CD4-positive, alpha-beta memory T cell (primary cell): ENCODE measurements at regions not wholly inside any gene's neighbourhood (a gene's known extent, or its start where the extent isn't known, plus 50 kb on each side); places are given as distances from the start of the nearest gene placed in this dataset.
"Not testable (repeated sequence)": the region's sequence is repeated elsewhere in the genome, so short reads cannot be mapped to it uniquely, and the experiment has no call there.

ENCODE experiments used
- CTCF ChIA-PET: fragments of 350-600 bp; sonication (Branson Sonifier 250); formaldehyde crosslinking; loops from one replicate; lab custom pipeline; 2021; ENCODE audit warnings: inconsistent platforms; ENCODE audit not compliant: partially characterized antibody; lab: Charles Lee
- POLR2A ChIA-PET: fragments of 350-600 bp; sonication (Branson Sonifier 250); formaldehyde crosslinking; loops from one replicate; lab custom pipeline; 2021; ENCODE audit not compliant: partially characterized antibody; lab: Charles Lee
- DNase-seq, 5 donors: peaks; one replicate each; pipeline versions ENCODE4 v3.0.0 to v3.0.0-alpha.2; 2020 to 2022; ENCODE audit warnings: mixed read lengths in 1 of 5
- H3K27ac ChIP-seq: one replicate; pipeline ENCODE4 v1.7.0; 2013; ENCODE audit warnings: low read depth, low read length
- H3K27me3 ChIP-seq: 2 replicates; pipeline ENCODE4 v1.7.0; 2013; ENCODE audit warnings: mild to moderate bottlenecking, low read length, moderate library complexity; ENCODE audit not compliant: insufficient read depth
- H3K36me3 ChIP-seq: 2 replicates; pipeline ENCODE4 v1.7.0; 2013; ENCODE audit warnings: mild to moderate bottlenecking, low read length, moderate library complexity; ENCODE audit not compliant: insufficient read depth
- H3K4me1 ChIP-seq: 2 replicates; pipeline ENCODE4 v1.7.0; 2013; ENCODE audit warnings: mild to moderate bottlenecking, low read length, moderate library complexity; ENCODE audit not compliant: insufficient read depth
- H3K4me3 ChIP-seq, 2 donors: one replicate each; pipeline ENCODE4 v1.7.0; 2013; ENCODE audit warnings: low read length in 2 of 2, mild to moderate bottlenecking in 1 of 2
- H3K9me3 ChIP-seq, 2 donors: one replicate each; pipeline ENCODE4 v1.7.0; 2013; ENCODE audit warnings: low read length in 2 of 2, control low read depth in 1 of 2; ENCODE audit not compliant: control insufficient read depth in 1 of 2
- H3K27ac Mint-ChIP-seq, 7 donors: one replicate each; pipeline ENCODE4 v1.8.0; 2020 to 2021; ENCODE audit warnings: mixed read lengths in 7 of 7, mild to moderate bottlenecking in 6 of 7, inconsistent platforms in 3 of 7, moderate library complexity in 3 of 7
- H3K27me3 Mint-ChIP-seq, 2 donors: one replicate each; pipeline ENCODE4 v1.8.0; 2020 to 2021; ENCODE audit warnings: mixed read lengths in 2 of 2
- H3K36me3 Mint-ChIP-seq, 2 donors: one replicate each; pipeline ENCODE4 v1.8.0; 2020 to 2021; ENCODE audit warnings: mixed read lengths in 2 of 2, inconsistent platforms in 1 of 2, mild to moderate bottlenecking in 1 of 2
- H3K4me1 Mint-ChIP-seq, 4 donors: one replicate each; pipeline ENCODE4 v1.8.0; 2020 to 2021; ENCODE audit warnings: mixed read lengths in 4 of 4, mild to moderate bottlenecking in 1 of 4
- H3K4me3 Mint-ChIP-seq, 8 donors: one replicate each; pipeline ENCODE4 v1.8.0; 2020 to 2021; ENCODE audit warnings: mixed read lengths in 8 of 8, mild to moderate bottlenecking in 7 of 8, moderate library complexity in 6 of 8, inconsistent platforms in 3 of 8
- H3K9me3 Mint-ChIP-seq, 8 donors: one replicate each; pipeline ENCODE4 v1.8.0; 2020 to 2021; ENCODE audit warnings: mixed read lengths in 8 of 8, mild to moderate bottlenecking in 5 of 8, inconsistent platforms in 3 of 8, moderate library complexity in 1 of 8
- intact Hi-C: fragments of 100-400 bp; cut with micrococcal nuclease; formaldehyde crosslinking; loops from one replicate; pipeline ENCODE4 v1.15.1; 2023

DNA sequence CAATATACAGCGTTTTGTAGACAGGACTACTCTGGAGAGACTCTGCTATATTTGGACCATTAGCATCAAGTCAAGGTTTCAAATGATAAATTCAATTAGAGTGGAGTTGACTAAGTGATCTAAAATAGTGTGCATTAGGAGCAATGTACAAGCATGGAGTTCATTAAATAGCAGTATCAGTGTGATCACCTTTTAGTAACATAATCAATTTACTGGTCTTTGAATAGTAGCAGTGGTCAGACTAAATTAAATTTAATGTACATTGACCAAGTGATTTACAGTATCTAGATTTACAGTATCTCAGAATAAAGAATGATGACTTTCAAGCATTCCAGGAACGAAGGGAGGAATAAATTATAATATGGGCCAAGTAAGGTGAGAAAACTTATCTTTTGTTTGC is 489.6 kb upstream of the ADGRL4 start:
- Mint-ChIP-seq H3K27me3 (no peaks in the 10 kb centered on the region), H3K4me3 (no peak overlapping the region), H3K36me3 (no peaks in the 10 kb centered on the region), H3K9me3 (peaks cover 0 to 6% (median 2%) of the 10 kb centered on the region in 8 donors), H3K27ac (no peak overlapping the region), H3K4me1 (no peaks in the 10 kb centered on the region)
- H3K4me1 ChIP-seq, result no peaks in the 10 kb centered on the region
- CTCF ChIA-PET, result no interaction called here
- H3K9me3 ChIP-seq, result no peaks in the 10 kb centered on the region
- POLR2A ChIA-PET, result no interaction called here
- H3K4me3 ChIP-seq, result no peak overlapping the region
- no peaks in the 10 kb centered on the region for H3K27me3 ChIP-seq
- intact Hi-C loops, result no loop called here
- no peak overlapping the region for H3K27ac ChIP-seq
- H3K36me3 ChIP-seq, result no peaks in the 10 kb centered on the region
- no peak for DNase-seq

GRCh38 chr1:79493702-79494101 is 487.2 kb upstream of the ADGRL4 start:
- DNase-seq, H3K36me3 ChIP-seq, H3K4me3 Mint-ChIP-seq, H3K4me3 ChIP-seq, H3K27ac Mint-ChIP-seq, H3K36me3 Mint-ChIP-seq, intact Hi-C loops, POLR2A ChIA-PET, H3K27me3 ChIP-seq, H3K9me3 Mint-ChIP-seq, H3K4me1 Mint-ChIP-seq, H3K9me3 ChIP-seq, H3K4me1 ChIP-seq, CTCF ChIA-PET, H3K27me3 Mint-ChIP-seq, H3K27ac ChIP-seq: not testable (repeated sequence)

- H3K9me3 Mint-ChIP-seq, result peaks cover 0 to 13% (median 2%) of the 10 kb centered on the region in 8 donors
- H3K9me3 ChIP-seq, H3K36me3 Mint-ChIP-seq, intact Hi-C loops, H3K36me3 ChIP-seq, H3K4me3 Mint-ChIP-seq, H3K27me3 ChIP-seq, CTCF ChIA-PET, H3K27ac Mint-ChIP-seq, H3K4me3 ChIP-seq, H3K4me1 Mint-ChIP-seq, H3K27ac ChIP-seq, DNase-seq, H3K27me3 Mint-ChIP-seq, H3K4me1 ChIP-seq, POLR2A ChIA-PET: not testable (repeated sequence)
Measured at GRCh38 chr1:79488572-79489121, 482.1 kb upstream of the ADGRL4 start.

- Mint-ChIP-seq H3K9me3 (peaks cover 0 to 14% (median 4%) of the 10 kb centered on the region in 8 donors), H3K27ac (no peak overlapping the region), H3K4me1 (no peaks in the 10 kb centered on the region), H3K27me3 (no peaks in the 10 kb centered on the region), H3K4me3 (no peak overlapping the region), H3K36me3 (no peaks in the 10 kb centered on the region)
- CTCF ChIA-PET, result no interaction called here
- POLR2A ChIA-PET, result no interaction called here
- Histone ChIP-seq H3K4me3 (no peak overlapping the region), H3K27me3 (no peaks in the 10 kb centered on the region), H3K27ac (no peak overlapping the region), H3K36me3 (no peaks in the 10 kb centered on the region), H3K9me3 (no peaks in the 10 kb centered on the region), H3K4me1 (no peaks in the 10 kb centered on the region)
- intact Hi-C loops, result no loop called here
- no peak for DNase-seq
Measured at GRCh38 chr1:79478728-79479373, 472.3 kb upstream of the ADGRL4 start.

DNA sequence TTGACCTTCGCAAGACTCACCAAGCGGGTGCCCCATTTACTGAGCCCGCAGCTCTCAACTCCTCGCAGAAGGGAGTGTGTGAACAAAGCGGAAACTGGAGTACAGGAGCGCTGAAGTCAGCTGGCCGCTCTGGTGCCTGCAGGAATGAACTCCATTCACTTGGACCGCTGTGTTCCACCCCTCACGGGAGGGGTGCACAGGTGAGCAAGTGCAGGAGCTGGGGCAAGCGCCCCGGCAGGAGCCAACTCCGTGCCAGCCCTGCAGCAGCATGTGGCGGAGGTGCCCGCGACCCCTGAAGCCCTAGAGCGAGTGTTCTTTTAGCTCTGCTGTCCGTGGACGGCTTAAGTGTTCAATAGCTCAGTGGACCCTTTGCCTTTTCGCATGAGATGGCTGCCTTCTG is 471.6 kb upstream of the ADGRL4 start:
- Mint-ChIP-seq H3K9me3 (peaks cover 0 to 14% (median 4%) of the 10 kb centered on the region in 8 donors), H3K4me3 (no peak overlapping the region), H3K27ac (no peak overlapping the region), H3K27me3 (no peaks in the 10 kb centered on the region), H3K4me1 (no peaks in the 10 kb centered on the region), H3K36me3 (no peaks in the 10 kb centered on the region)
- Histone ChIP-seq H3K4me1 (no peaks in the 10 kb centered on the region), H3K4me3 (no peak overlapping the region), H3K36me3 (no peaks in the 10 kb centered on the region), H3K9me3 (no peaks in the 10 kb centered on the region), H3K27me3 (no peaks in the 10 kb centered on the region), H3K27ac (no peak overlapping the region)
- ChIA-PET CTCF (no interaction called here), POLR2A (no interaction called here)
- intact Hi-C loops, result no loop called here
- no peak for DNase-seq

- Mint-ChIP-seq H3K27ac (no peak overlapping the region), H3K9me3 (peaks cover 0 to 7% (median 0%) of the 10 kb centered on the region in 8 donors), H3K4me3 (no peak overlapping the region), H3K4me1 (no peaks in the 10 kb centered on the region), H3K36me3 (no peaks in the 10 kb centered on the region), H3K27me3 (no peaks in the 10 kb centered on the region)
- Histone ChIP-seq H3K27ac (no peak overlapping the region), H3K36me3 (no peaks in the 10 kb centered on the region), H3K9me3 (no peaks in the 10 kb centered on the region), H3K4me1 (no peaks in the 10 kb centered on the region), H3K4me3 (no peak overlapping the region), H3K27me3 (no peaks in the 10 kb centered on the region)
- intact Hi-C loops, result no loop called here
- no peak for DNase-seq
- POLR2A ChIA-PET, result no interaction called here
- CTCF ChIA-PET, result no interaction called here
Measured at GRCh38 chr1:79472067-79472656, 465.6 kb upstream of the ADGRL4 start.

DNA sequence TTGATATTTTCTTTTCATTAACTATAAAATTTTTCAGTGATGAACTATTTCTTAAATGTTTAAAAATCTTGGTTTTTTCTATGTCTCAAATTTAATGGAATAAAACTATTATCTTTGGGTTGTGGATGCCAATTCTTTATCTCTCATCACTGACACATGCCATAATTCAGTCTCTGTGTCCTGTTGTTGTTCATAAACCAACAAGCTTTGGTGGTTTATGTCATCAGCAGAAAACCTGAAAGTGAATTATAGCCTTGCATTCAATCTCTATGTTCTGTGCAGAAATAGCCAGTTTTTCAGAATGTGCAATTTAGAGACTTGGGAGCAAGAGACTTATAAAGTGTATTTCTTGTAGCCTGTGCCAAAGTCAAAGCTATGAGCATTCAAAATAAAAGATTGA is 462.6 kb upstream of the ADGRL4 start:
- H3K27ac ChIP-seq, result no peak overlapping the region
- CTCF ChIA-PET, result no interaction called here
- no peaks in the 10 kb centered on the region for H3K27me3 Mint-ChIP-seq

More for the DNA sequence above, 462.6 kb upstream of the ADGRL4 start:
- no peak overlapping the region for H3K27ac Mint-ChIP-seq
- DNase-seq, result no peak
- H3K4me3 ChIP-seq, result no peak overlapping the region
- H3K4me1 ChIP-seq, result no peaks in the 10 kb centered on the region
- no peaks in the 10 kb centered on the region for H3K9me3 ChIP-seq
- intact Hi-C loops, result no loop called here
- no peaks in the 10 kb centered on the region for H3K4me1 Mint-ChIP-seq
- no peak overlapping the region for H3K4me3 Mint-ChIP-seq
- POLR2A ChIA-PET, result no interaction called here
- H3K36me3 ChIP-seq, result no peaks in the 10 kb centered on the region
- H3K27me3 ChIP-seq, result no peaks in the 10 kb centered on the region
- no peaks in the 10 kb centered on the region for H3K36me3 Mint-ChIP-seq
- H3K9me3 Mint-ChIP-seq, result peaks cover 0 to 10% (median 6%) of the 10 kb centered on the region in 8 donors
